CD1c-positive myeloid dendritic cell (primary cell): ENCODE measurements at regions not wholly inside any gene's neighbourhood (a gene's known extent, or its start where the extent isn't known, plus 50 kb on each side); places are given as distances from the start of the nearest gene placed in this dataset.
"Not testable (repeated sequence)": the region's sequence is repeated elsewhere in the genome, so short reads cannot be mapped to it uniquely, and the experiment has no call there.

Experiments
- DNase-seq: peaks from one replicate; pipeline ENCODE4 v3.0.0-alpha.2; 2016; ENCODE audit errors: extremely low spot score

DNA sequence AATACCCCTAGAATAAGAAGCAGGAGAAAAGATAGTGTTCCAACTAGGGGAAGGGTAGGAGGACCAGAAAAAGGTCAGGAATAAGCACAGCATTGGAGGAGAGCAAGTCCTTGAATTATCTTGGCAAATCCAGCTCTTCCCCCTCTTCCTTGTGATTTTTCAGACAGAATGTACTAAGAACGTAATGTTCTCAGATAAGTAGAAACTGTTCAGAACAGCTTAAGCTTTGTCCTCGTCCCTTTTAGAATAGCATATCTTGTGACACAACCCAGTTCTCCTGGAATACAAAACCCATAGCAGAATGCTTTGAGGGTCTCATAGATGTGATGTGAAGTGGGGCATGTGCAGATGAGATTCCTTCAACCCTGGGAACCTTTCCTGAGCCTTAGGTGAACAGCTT is 97.4 kb downstream of the EMB start:
- no peak for DNase-seq

DNA sequence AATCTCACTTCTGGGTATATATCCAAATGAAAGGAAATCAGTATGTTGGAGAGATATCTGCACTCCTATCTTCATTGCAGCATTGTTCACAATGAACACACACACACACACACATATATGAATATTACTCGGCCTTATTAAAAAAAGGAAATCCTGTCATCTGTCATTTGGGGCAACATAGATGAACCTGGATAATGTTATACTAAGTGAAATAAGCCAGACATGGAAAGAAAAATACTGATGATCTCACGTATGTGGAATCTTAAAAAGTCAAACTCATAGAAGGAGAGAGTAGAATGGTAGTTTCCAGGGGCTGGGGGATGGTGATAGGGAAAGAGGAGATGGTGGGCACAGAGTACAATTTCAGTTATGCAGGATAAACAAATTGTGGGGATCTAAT is 100.3 kb downstream of the EMB start:
- no peak for DNase-seq

DNA sequence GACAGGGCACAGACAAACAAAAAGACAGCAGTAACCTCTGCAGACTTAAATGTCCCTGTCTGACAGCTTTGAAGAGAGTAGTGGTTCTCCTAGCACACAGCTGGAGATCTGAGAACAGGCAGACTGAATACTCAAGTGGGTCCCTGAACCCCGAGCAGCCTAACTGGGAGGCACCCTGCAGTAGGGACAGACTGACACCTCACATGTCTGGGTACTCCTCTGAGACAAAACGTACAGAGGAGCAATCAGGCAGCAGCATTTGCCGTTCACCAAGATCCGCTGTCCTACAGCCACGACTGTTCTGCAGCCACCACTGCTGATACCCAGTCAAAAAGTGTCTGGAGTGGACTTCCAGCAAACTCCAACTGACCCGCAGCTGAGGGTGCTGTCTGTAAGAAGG is 110.5 kb downstream of the EMB start:
- DNase-seq: not testable (repeated sequence)

- no peak for DNase-seq
Observed at GRCh38 chr5:50328193-50328729, 112.8 kb downstream of the EMB start.

DNA sequence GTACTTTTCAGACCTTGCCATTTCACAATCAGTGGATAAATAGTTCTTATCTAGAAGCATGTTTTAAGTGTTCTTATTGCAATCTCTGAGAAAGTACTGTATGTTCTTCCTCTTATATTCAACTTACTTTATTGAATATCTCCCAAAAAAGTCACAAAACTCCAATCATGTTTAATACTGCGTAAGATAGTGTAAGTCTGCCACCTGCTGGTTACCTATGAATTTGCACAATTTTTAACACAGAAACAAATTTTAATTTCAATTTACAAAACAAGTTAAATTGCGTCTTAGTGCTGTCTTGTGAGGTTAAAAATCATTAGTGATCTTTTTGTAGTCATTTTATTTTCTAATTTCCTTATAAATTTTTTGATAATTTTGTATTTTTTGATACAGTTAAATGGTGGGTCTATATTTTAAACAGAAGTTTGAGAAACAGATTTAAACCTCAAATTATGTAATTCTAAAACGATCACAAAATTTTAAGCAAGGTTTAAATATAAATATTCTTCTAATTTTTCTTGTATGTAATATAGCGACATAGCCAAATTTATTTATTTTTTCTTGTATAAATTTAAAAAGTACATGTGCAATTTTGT is 115.8 kb downstream of the EMB start:
- peak; percentile 50 for DNase-seq

- DNase-seq: no peak
Observed at GRCh38 chr5:50320131-50320749, 120.8 kb downstream of the EMB start.

DNA sequence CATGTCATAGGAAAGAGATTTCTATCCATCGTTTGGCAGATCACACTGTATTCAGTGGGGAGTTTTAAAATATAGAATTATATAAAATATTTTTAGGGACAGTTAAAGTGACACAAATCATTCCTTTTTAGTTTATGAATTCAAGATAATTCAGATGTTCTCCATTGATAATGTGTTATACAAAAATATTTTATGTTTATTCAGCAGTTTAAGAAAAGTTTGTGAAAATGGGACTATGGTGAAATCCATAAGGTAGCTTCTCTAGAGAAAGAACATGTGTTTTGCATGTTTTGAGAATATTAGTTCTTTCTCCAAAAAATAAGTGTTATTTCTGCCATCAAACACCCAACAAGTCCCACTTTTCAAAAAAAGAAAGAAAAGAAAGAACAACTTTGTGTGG is 122.9 kb downstream of the EMB start:
- no peak for DNase-seq

GRCh38 chr5:50306488-50306887 is 134.6 kb downstream of the EMB start:
- not testable (repeated sequence) for DNase-seq

GRCh38 chr5:50302815-50303490 is 138.1 kb downstream of the EMB start:
- DNase-seq: no peak

- no peak for DNase-seq
Observed at GRCh38 chr5:50301756-50302155, 139.3 kb downstream of the EMB start.

DNA sequence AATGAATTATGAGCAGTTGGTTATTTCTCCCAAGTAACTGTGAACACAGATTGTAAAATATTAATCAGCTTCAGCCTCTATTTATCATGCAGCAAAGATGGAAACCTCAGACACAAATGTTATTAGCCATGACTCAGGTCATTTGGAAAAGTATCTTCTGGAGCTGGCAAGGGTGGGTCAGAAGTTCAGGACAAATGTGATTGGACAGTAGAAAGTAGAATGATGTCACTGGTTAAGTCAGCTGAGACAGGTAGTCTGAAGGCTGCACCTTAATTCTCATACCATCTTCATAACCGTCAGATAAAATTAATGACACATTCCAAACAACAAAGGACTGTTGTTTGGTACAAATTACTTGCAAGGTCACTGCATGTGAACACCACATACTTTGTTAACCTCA is 140.2 kb downstream of the EMB start:
- DNase-seq: no peak

DNA sequence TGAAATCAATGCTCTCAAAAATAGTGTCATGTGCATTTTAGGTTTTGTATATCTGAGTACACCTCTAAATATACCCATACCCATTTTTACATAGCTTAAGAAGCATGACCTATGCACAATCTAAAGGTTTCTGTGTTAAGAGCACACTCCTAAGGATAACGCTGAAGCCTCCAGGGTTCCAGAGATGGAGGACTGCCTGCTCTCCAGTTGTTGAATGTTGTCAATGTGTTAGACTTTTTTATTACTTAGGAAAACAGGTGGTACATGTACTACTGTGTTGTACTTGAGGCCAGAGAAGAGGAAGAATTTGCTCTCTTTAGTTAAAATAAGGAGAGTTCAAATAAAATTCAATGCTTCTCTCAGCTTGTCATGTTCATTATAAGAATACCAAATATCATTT is 141.2 kb downstream of the EMB start:
- no peak for DNase-seq

DNA sequence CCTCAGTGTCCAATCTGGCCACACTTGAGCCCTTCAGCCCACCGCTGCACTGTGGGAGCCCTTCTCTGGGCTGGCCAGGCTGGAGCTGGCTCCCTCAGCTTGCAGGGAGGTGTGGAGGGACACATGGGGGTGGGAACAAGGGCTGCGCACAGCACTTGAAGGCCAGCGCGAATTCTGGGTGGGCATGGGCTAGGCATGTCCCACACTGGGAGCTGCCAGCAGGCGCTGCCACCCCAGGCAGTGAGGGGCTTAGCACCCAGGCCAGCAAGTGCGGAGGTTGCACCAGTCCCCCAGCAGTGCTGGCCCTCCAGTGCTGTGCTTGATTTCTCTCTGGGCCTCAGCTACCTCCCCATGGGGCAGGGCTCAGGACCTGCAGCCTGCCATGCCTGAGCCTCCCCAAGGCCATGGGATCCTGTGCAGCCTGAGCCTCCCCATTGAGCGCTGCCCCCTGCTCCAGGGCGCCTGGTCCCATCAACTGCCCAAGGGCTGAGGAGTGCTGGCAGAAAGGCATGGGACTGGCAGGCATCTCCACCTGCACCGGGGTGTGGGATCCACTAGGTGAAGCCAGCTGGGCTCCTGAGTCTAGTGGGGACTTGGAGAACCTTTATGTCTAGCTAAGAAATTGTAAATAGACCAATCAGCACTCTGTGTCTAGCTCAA is 148.2 kb downstream of the EMB start:
- DNase-seq: no peak

DNA sequence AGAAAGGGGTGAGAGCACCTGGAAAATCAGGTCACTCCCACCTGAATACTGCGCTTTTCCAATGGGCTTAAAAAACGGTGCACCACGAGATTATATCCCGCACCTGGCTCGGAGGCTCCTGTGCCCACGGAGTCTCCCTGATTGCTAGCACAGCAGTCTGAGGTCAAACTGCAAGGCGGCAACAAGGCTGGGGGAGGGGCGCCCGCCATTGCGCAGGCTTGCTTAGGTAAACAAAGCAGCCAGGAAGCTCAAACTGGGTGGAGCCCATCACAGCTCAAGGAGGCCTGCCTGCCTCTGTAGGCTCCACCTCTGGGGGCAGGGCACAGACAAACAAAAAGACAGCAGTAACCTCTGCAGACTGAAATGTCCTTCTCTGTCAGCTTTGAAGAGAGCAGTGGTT is 160.6 kb downstream of the EMB start:
- DNase-seq: not testable (repeated sequence)
